ENCODE measurements at regions not wholly inside any gene's neighbourhood (a gene's known extent, or its start where the extent isn't known, plus 50 kb on each side); places are given as distances from the start of the nearest gene placed in this dataset.

DNA sequence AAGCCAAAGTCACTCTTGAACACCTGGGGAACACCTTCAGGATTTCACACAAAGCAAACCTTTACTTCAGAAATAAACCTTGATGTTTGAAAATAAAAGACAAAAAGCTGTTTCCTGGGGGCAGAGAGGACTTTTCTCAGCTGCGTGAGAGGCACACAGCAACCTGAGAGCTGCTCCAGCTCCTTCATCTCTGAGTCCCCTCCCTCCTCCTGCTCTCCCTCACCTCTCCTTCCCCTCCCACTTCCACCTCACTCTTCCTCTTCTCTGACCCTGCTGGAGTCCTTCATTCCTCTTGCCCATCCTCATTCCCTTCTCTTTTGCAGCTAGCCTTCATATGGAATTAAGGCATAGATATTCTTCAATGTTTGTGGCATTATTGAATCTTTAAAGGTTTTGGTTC lies 208.4 kb downstream of the OMA1 start:
- TF ChIP-seq, protein P1, sequence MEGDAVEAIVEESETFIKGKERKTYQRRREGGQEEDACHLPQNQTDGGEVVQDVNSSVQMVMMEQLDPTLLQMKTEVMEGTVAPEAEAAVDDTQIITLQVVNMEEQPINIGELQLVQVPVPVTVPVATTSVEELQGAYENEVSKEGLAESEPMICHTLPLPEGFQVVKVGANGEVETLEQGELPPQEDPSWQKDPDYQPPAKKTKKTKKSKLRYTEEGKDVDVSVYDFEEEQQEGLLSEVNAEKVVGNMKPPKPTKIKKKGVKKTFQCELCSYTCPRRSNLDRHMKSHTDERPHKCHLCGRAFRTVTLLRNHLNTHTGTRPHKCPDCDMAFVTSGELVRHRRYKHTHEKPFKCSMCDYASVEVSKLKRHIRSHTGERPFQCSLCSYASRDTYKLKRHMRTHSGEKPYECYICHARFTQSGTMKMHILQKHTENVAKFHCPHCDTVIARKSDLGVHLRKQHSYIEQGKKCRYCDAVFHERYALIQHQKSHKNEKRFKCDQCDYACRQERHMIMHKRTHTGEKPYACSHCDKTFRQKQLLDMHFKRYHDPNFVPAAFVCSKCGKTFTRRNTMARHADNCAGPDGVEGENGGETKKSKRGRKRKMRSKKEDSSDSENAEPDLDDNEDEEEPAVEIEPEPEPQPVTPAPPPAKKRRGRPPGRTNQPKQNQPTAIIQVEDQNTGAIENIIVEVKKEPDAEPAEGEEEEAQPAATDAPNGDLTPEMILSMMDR (IDR thresholded peaks at IDR 0.05; ENCODE audit: poor library complexity) = no peak
- TF ChIP-seq EZH2 (IDR thresholded peaks at IDR 0.05; ENCODE audit: borderline replicate concordance) = no peak
- TF ChIP-seq EZH2phosphoT487 (IDR thresholded peaks at IDR 0.05; ENCODE audit: low read depth, severe bottlenecking, unreplicated experiment) = no peak
